Activated T-helper 1 cell treated with anti-CD3 and anti-CD28 coated beads, Interleukin-12 subunit alpha, Interleukin-12 subunit beta, Interleukin-2, Interleukin-4 antibody, amounts not matched to agents 30 ng/mL and 10 ng/mL and 1 ng/mL, durations not matched to agents 14 hours and 24 hours and 36 hours (primary cell): ENCODE measurements at regions not wholly inside any gene's neighbourhood (a gene's known extent, or its start where the extent isn't known, plus 50 kb on each side); places are given as distances from the start of the nearest gene placed in this dataset.
"Not testable (repeated sequence)": the region's sequence is repeated elsewhere in the genome, so short reads cannot be mapped to it uniquely, and the experiment has no call there.

ENCODE experiments used
- DNase-seq: peaks from one replicate; pipeline ENCODE4 v3.0.0; 2021; ENCODE audit warnings: low spot score
- H3K27ac Mint-ChIP-seq: one replicate; pipeline ENCODE4 v1.8.0; 2021; ENCODE audit warnings: mild to moderate bottlenecking, mixed read lengths
- H3K27me3 Mint-ChIP-seq: one replicate; pipeline ENCODE4 v1.8.0; 2022; ENCODE audit warnings: mild to moderate bottlenecking, moderate library complexity, mixed read lengths; ENCODE audit not compliant: insufficient read depth
- H3K36me3 Mint-ChIP-seq: one replicate; pipeline ENCODE4 v1.8.0; 2021; ENCODE audit warnings: low read depth, mixed read lengths
- H3K4me1 Mint-ChIP-seq: one replicate; pipeline ENCODE4 v1.8.0; 2021; ENCODE audit warnings: low read depth, mixed read lengths
- H3K4me3 Mint-ChIP-seq: one replicate; pipeline ENCODE4 v1.8.0; 2021; ENCODE audit warnings: mild to moderate bottlenecking, moderate library complexity, mixed read lengths
- H3K9me3 Mint-ChIP-seq: one replicate; pipeline ENCODE4 v1.8.0; 2021; ENCODE audit warnings: mixed read lengths
- intact Hi-C: fragments of 100-400 bp; cut with micrococcal nuclease; formaldehyde crosslinking; loops from one replicate; pipeline ENCODE4 v1.15.1; 2024

DNA sequence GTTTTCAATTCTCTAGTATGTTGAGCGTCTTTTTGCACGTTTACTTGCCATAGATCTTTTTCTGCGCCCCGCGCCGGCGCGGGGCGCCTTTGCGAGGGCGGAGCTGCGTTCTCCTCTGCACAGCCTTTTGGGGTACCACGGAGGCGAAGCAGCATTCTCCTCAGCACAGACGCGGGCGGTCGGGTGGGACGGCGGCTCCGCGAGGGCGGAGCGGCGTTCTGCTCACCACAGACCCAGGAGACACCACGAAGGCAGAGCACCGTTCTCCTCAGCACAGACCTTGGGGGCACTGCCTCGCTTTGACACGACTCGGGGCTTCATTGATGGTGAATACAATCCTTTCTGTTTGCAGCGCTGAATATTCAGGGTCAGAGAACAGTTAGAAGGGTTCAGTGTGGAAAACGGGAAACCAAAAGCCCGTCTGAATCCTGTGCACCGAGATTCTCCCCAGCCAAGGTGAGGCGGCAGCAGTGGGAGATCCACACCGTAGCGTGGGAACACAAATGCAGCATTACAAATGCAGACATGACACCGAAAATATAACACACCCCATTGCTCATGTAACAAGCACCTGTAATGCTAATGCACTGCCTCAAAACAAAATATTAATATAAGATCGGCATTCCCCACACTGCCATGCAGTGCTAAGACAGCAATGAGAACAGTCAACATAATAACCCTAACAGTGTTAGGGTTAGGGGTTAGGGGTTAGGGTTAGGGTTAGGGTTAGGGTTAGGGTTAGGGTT lies 190.7 kb upstream of the VIPR2 start:
- H3K9me3 Mint-ChIP-seq, H3K27me3 Mint-ChIP-seq, intact Hi-C loops, DNase-seq, H3K27ac Mint-ChIP-seq, H3K4me1 Mint-ChIP-seq, H3K4me3 Mint-ChIP-seq, H3K36me3 Mint-ChIP-seq: not testable (repeated sequence)

DNA sequence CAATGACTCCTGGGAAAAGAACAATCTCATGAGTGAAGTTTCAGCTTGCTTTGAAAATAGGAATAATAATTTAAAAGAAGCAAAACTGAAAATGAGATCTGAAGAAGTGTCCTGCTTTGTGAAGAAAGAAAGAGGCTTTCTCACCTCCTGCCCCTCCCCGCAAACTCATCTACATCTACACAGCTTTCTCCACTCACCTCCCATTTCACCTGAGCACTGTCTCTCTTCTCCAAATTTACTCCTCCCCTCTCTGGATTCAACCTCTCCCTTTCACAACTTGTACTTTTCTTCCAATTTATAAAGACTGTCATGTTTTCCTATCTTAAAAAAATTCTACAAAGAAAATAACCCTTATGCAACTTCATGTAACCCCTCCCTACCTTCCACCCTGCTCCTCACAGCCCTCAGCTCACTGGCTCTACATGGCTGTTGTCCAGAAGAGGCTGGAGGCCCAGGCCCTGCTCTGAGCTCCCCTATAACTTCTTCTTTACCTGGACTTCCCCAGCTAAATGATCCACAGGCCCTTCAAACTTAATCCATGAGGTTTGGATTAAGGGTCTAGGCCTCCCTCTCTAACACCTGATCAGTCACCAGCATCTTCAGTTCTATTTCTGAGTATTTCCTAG lies 188.3 kb upstream of the VIPR2 start:
- H3K27me3 Mint-ChIP-seq, H3K27ac Mint-ChIP-seq, H3K4me3 Mint-ChIP-seq, intact Hi-C loops, H3K4me1 Mint-ChIP-seq, DNase-seq, H3K36me3 Mint-ChIP-seq: not testable (repeated sequence)
- peaks cover 20% of the 10 kb centered on the region for H3K9me3 Mint-ChIP-seq

DNA sequence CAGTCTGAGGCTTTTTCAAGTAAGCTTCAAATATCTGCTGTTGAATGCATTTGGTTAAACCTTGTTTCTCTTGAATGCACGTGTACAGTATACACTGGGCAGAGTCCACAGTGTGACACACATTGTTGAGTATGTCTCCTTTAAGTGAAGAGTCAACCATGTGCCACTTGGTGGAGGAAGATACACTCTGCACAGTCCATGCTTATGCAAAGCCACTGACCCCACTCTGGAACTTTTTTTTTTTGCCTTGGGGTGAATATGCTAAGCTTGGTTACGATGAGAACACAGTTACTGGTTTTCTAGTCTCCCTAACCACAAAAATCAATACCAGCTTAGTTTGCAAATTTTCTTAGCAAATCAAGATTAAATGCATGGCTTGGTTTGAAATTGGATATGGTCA lies 186.8 kb upstream of the VIPR2 start:
- H3K27me3 Mint-ChIP-seq = peaks cover 7% of the 10 kb centered on the region
- intact Hi-C loops = no loop called here
- DNase-seq = no peak
- H3K9me3 Mint-ChIP-seq = peaks cover 32% of the 10 kb centered on the region
- H3K4me1 Mint-ChIP-seq = no peaks in the 10 kb centered on the region
- peaks cover 4% of the 10 kb centered on the region for H3K36me3 Mint-ChIP-seq
- H3K4me3 Mint-ChIP-seq = no peak overlapping the region
- no peak overlapping the region for H3K27ac Mint-ChIP-seq

DNA sequence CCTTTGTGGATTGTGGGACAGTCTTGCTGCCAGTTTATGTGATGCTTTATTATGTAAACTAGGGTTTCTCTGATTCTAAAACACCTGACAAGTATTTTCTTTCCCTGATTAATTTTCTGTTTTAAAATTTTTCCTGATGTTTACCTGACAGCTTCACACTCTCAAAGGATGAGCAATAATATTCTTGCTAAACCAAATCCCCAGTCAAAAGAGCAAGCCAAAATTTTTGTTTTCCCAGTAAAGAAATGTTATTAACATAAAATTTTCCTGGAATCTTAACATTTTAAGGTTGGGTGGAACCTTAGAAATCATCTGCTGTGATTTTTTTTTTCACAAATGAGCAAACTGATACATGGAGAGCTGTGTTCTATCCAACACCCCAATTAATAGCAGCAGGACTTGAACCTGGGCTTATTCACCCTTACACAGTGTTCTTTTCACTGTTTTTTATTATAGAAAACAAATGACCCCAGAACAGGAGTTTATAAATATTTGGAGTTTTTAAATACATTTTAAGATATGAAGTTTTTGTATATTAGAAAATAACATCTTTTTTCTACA lies 185.2 kb upstream of the VIPR2 start:
- no peaks in the 10 kb centered on the region for H3K4me1 Mint-ChIP-seq
- H3K27ac Mint-ChIP-seq = no peak overlapping the region
- intact Hi-C loops = no loop called here
- peaks cover 2% of the 10 kb centered on the region for H3K36me3 Mint-ChIP-seq
- peaks cover 40% of the 10 kb centered on the region for H3K9me3 Mint-ChIP-seq
- DNase-seq = no peak
- H3K4me3 Mint-ChIP-seq = no peak overlapping the region
- peaks cover 7% of the 10 kb centered on the region for H3K27me3 Mint-ChIP-seq

GRCh38 chr7:159328096-159328495 lies 183.4 kb upstream of the VIPR2 start:
- no peak overlapping the region for H3K4me3 Mint-ChIP-seq

GRCh38 chr7:159323359-159323758 lies 178.7 kb upstream of the VIPR2 start:
- DNase-seq = no peak
- H3K4me1 Mint-ChIP-seq = no peaks in the 10 kb centered on the region
- peaks cover 23% of the 10 kb centered on the region for H3K9me3 Mint-ChIP-seq
- H3K27ac Mint-ChIP-seq = no peak overlapping the region
- H3K36me3 Mint-ChIP-seq = peaks cover 2% of the 10 kb centered on the region
- peaks cover 2% of the 10 kb centered on the region for H3K27me3 Mint-ChIP-seq
- H3K4me3 Mint-ChIP-seq = no peak overlapping the region
- intact Hi-C loops = no loop called here

More at GRCh38 chr7:159328096-159328495, 183.4 kb upstream of the VIPR2 start:
- H3K27ac Mint-ChIP-seq = no peak overlapping the region
- H3K36me3 Mint-ChIP-seq = peaks cover 2% of the 10 kb centered on the region
- H3K4me1 Mint-ChIP-seq = no peaks in the 10 kb centered on the region
- peaks cover 3% of the 10 kb centered on the region for H3K27me3 Mint-ChIP-seq
- H3K9me3 Mint-ChIP-seq = peaks cover 36% of the 10 kb centered on the region
- DNase-seq = no peak
- intact Hi-C loops = no loop called here

GRCh38 chr7:159321278-159321677 lies 176.6 kb upstream of the VIPR2 start:
- Mint-ChIP-seq H3K4me1 (no peaks in the 10 kb centered on the region), H3K4me3 (no peak overlapping the region), H3K27me3 (no peaks in the 10 kb centered on the region), H3K27ac (no peak overlapping the region), H3K36me3 (no peaks in the 10 kb centered on the region), H3K9me3 (peaks cover 14% of the 10 kb centered on the region)
- DNase-seq = no peak
- intact Hi-C loops = no loop called here

DNA sequence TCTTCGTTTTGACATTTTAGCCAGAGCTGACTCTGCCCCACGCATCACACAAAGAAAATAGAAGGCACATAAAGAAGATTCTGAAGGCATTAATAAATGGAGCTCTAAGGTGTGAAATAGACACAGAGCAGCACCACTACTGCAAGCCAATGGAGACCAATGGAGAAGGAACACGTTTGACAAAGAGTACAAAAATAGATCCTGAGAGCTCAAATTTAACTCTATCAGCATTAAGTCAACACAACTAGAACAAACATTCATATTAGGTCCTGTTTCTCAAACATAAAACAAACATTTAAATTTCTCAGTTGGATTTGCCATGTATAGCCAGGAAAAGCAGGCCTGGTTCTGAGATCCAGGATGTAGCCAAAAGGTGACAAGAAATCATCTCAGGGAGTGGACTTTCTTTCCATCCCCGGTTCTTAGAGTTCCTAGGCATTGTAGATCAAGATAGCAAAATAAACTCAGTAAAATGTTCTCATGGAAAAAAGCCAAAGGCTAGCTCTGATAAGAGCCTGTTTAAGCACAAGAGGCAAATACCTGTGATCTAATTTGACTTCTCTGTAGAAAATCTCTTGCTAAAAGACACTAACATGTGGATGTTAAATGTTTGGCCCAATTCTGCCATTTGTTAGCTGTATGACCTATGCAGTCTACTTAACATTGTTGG lies 174.2 kb upstream of the VIPR2 start:
- no peaks in the 10 kb centered on the region for H3K36me3 Mint-ChIP-seq
- H3K9me3 Mint-ChIP-seq = peaks cover 8% of the 10 kb centered on the region
- no peak overlapping the region for H3K27ac Mint-ChIP-seq
- no peaks in the 10 kb centered on the region for H3K4me1 Mint-ChIP-seq
- intact Hi-C loops = no loop called here
- no peak for DNase-seq
- peaks cover 4% of the 10 kb centered on the region for H3K27me3 Mint-ChIP-seq
- no peak overlapping the region for H3K4me3 Mint-ChIP-seq

- H3K27me3 Mint-ChIP-seq = peaks cover 4% of the 10 kb centered on the region
- intact Hi-C loops = no loop called here
- no peaks in the 10 kb centered on the region for H3K4me1 Mint-ChIP-seq
Observed at GRCh38 chr7:159317294-159317693, 172.6 kb upstream of the VIPR2 start.

GRCh38 chr7:159311172-159311494 lies 166.5 kb upstream of the VIPR2 start:
- intact Hi-C loops = no loop called here
- no peak overlapping the region for H3K27ac Mint-ChIP-seq
- no peaks in the 10 kb centered on the region for H3K4me1 Mint-ChIP-seq
- H3K27me3 Mint-ChIP-seq = peaks cover 4% of the 10 kb centered on the region
- H3K4me3 Mint-ChIP-seq = no peak overlapping the region
- DNase-seq = no peak
- no peaks in the 10 kb centered on the region for H3K9me3 Mint-ChIP-seq
- no peaks in the 10 kb centered on the region for H3K36me3 Mint-ChIP-seq

More at GRCh38 chr7:159317294-159317693, 172.6 kb upstream of the VIPR2 start:
- H3K9me3 Mint-ChIP-seq = peaks cover 8% of the 10 kb centered on the region
- no peak overlapping the region for H3K27ac Mint-ChIP-seq
- DNase-seq = no peak
- H3K4me3 Mint-ChIP-seq = no peak overlapping the region
- no peaks in the 10 kb centered on the region for H3K36me3 Mint-ChIP-seq

DNA sequence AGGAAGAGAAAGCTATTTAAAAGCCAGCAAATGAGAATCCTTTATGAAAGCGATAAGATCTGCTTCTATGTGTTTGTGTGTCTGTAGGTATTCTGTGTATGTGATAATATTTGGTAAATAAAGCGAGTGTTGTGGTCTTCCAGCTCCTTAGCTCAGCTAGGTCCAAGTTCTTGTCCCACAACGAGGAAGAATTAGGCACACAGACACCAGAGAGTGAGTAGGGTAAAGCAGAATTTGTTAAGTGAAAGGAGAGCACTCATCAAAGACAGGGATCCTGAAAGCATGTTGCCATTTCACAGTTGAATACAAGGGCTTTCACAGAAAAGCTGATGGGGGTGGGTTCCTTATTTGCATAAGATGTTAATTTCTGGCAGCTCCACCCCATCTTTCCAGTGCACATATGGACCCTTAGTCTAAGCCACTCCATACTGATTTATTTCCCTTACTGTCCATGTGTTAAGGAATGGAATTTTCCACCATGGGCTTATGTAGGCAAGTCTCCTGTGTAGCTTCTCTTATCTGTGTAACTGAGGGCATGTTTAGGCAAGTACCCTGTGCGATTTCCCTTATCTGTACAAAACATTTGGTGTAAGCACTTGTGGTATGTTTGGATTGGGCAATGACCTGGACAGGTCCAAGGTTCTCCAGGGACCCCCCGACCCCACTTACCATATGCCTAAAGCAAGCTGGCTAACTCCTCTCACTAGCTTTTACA lies 165.9 kb upstream of the VIPR2 start:
- H3K27me3 Mint-ChIP-seq = peaks cover 4% of the 10 kb centered on the region
- H3K36me3 Mint-ChIP-seq = no peaks in the 10 kb centered on the region
- no peaks in the 10 kb centered on the region for H3K4me1 Mint-ChIP-seq
- intact Hi-C loops = no loop called here
- no peaks in the 10 kb centered on the region for H3K9me3 Mint-ChIP-seq
- no peak overlapping the region for H3K4me3 Mint-ChIP-seq
- DNase-seq = no peak
- no peak overlapping the region for H3K27ac Mint-ChIP-seq

DNA sequence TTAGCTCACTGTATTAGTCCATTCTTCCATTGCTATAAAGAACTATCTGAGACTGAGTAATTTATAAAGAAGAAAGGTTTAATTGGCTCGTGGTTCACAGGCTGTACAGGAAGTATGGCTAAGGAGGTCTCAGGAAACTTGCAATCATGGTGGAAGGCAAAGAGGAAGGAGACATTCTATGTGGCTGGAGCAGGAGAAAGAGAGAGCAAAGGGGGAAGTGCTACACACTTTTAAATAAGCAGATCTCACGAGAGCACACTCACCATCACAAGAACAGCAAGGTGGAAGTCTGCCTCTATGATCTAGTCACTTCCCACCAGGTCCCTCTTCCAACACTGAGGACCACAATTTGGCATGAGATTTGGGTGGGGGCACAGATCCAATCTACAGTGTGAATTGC lies 164.5 kb upstream of the VIPR2 start:
- DNase-seq, intact Hi-C loops, H3K36me3 Mint-ChIP-seq, H3K4me3 Mint-ChIP-seq, H3K27ac Mint-ChIP-seq, H3K4me1 Mint-ChIP-seq, H3K9me3 Mint-ChIP-seq, H3K27me3 Mint-ChIP-seq: not testable (repeated sequence)

DNA sequence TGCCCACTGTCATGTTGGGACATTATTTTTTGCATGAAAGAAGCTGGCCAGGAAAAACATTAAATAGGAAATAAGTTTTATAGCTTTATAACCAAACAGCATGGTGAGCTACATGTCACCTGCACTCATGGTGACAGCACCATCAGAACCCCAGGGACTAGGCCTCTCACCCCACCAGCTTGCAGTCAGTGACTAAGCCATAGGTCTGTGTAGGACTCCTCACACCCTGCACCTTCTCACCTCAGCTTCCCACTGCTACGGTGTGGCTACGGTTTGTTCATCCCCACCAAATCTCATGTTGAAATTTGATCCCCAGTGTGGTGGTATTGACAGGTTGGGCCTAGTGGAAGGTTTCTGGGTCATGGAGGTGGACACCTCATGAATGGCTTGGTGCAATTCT lies 161.3 kb upstream of the VIPR2 start:
- intact Hi-C loops = no loop called here
- Mint-ChIP-seq H3K27ac (no peak overlapping the region), H3K36me3 (no peaks in the 10 kb centered on the region), H3K27me3 (peaks cover 2% of the 10 kb centered on the region), H3K9me3 (no peaks in the 10 kb centered on the region), H3K4me1 (no peaks in the 10 kb centered on the region), H3K4me3 (no peak overlapping the region)
- no peak for DNase-seq
